Natural killer cell (primary cell): ENCODE measurements at regions not wholly inside any gene's neighbourhood (a gene's known extent, or its start where the extent isn't known, plus 50 kb on each side); places are given as distances from the start of the nearest gene placed in this dataset.
"Not testable (repeated sequence)": the region's sequence is repeated elsewhere in the genome, so short reads cannot be mapped to it uniquely, and the experiment has no call there.

Experiments used
- ATAC-seq, 3 donors: fragments of 150-1000 bp in 2 of 3; fragments of 200-7000 bp in 1 of 3; cut with Tn5 transposase; 1 replicate in 1 of 3; 2 replicates in 2 of 3; pipeline ENCODE4 v1.10.0; 2021; ENCODE audit warnings: mild to moderate bottlenecking in 2 of 3, moderate library complexity in 2 of 3
- DNase-seq, 2 donors: peaks; one replicate each; pipeline versions ENCODE4 v3.0.0 to v3.0.0-alpha.2; 2013 to 2021; ENCODE audit warnings: mixed read lengths in 1 of 2
- H3K27ac ChIP-seq: one replicate; pipeline ENCODE4 v1.5.1; 2013; ENCODE audit warnings: mild to moderate bottlenecking, low read length
- H3K27me3 ChIP-seq: one replicate; pipeline ENCODE4 v1.6.1; 2013; ENCODE audit warnings: low read length; ENCODE audit not compliant: control insufficient read depth, insufficient read depth
- H3K36me3 ChIP-seq: one replicate; pipeline ENCODE4 v1.6.1; 2013; ENCODE audit warnings: low read length; ENCODE audit not compliant: control insufficient read depth, insufficient read depth
- H3K4me1 ChIP-seq: one replicate; pipeline ENCODE4 v1.6.1; 2013; ENCODE audit warnings: low read length; ENCODE audit not compliant: control insufficient read depth, insufficient read depth
- H3K4me3 ChIP-seq: one replicate; pipeline ENCODE4 v1.5.1; 2013; ENCODE audit warnings: low read length
- H3K9me3 ChIP-seq: one replicate; pipeline ENCODE4 v1.6.1; 2013; ENCODE audit warnings: low read length; ENCODE audit not compliant: control insufficient read depth, insufficient read depth
- H3K27ac Mint-ChIP-seq, 2 donors: one replicate each; pipeline ENCODE4 v1.8.0; 2022; ENCODE audit warnings: mild to moderate bottlenecking in 2 of 2, mixed read lengths in 2 of 2, moderate library complexity in 1 of 2
- H3K27me3 Mint-ChIP-seq, 2 donors: one replicate each; pipeline ENCODE4 v1.8.0; 2022; ENCODE audit warnings: low read depth in 2 of 2, mixed read lengths in 2 of 2
- H3K36me3 Mint-ChIP-seq: one replicate; pipeline ENCODE4 v1.8.0; 2022; ENCODE audit warnings: mixed read lengths
- H3K4me1 Mint-ChIP-seq, 2 donors: one replicate each; pipeline ENCODE4 v1.8.0; 2022; ENCODE audit warnings: mixed read lengths in 2 of 2
- H3K4me3 Mint-ChIP-seq: one replicate; pipeline ENCODE4 v1.8.0; 2022; ENCODE audit warnings: mild to moderate bottlenecking, moderate library complexity, mixed read lengths
- H3K9me3 Mint-ChIP-seq, 2 donors: one replicate each; pipeline ENCODE4 v1.8.0; 2022; ENCODE audit warnings: mixed read lengths in 2 of 2
- WGBS: methylation state at CpG from one replicate; pipeline ENCODE4 v1.1.7; 2013; ENCODE audit warnings: missing lambda C conversion rate; ENCODE audit not compliant: insufficient coverage; 5-methylcytosine and 5-hydroxymethylcytosine counted together
- intact Hi-C: fragments of 100-400 bp; cut with micrococcal nuclease; formaldehyde crosslinking; loops from one replicate; pipeline ENCODE4 v1.14.2; 2022
- TF ChIP-seq, protein P1 (sequence below): fragments of 200-600 bp; IDR thresholded peaks from one replicate; pipeline ENCODE4 v1.8.0; 2022; ENCODE audit warnings: antibody characterized with exemption

GRCh38 chr14:53399057-53399456, 245.9 kb upstream of the DDHD1 start:
- no peak for DNase-seq
- Mint-ChIP-seq H3K9me3 (peaks cover 10 to 17% of the 10 kb centered on the region in 2 donors), H3K36me3 (peaks cover 12% of the 10 kb centered on the region), H3K4me1 (no peaks in the 10 kb centered on the region), H3K27me3 (peaks cover 0 to 2% of the 10 kb centered on the region in 2 donors), H3K27ac (no peak overlapping the region), H3K4me3 (no peak overlapping the region)
- WGBS, result 94% methylated on average over 6 of the region's 7 CpGs
- ATAC-seq, result no peak
- H3K27ac ChIP-seq, result no peak overlapping the region
- peaks cover 17% of the 10 kb centered on the region for H3K9me3 ChIP-seq
- no peaks in the 10 kb centered on the region for H3K27me3 ChIP-seq
- no peak overlapping the region for H3K4me3 ChIP-seq
- H3K36me3 ChIP-seq, result no peaks in the 10 kb centered on the region
- intact Hi-C loops, result no loop called here
- no peaks in the 10 kb centered on the region for H3K4me1 ChIP-seq
- TF ChIP-seq, protein P1, sequence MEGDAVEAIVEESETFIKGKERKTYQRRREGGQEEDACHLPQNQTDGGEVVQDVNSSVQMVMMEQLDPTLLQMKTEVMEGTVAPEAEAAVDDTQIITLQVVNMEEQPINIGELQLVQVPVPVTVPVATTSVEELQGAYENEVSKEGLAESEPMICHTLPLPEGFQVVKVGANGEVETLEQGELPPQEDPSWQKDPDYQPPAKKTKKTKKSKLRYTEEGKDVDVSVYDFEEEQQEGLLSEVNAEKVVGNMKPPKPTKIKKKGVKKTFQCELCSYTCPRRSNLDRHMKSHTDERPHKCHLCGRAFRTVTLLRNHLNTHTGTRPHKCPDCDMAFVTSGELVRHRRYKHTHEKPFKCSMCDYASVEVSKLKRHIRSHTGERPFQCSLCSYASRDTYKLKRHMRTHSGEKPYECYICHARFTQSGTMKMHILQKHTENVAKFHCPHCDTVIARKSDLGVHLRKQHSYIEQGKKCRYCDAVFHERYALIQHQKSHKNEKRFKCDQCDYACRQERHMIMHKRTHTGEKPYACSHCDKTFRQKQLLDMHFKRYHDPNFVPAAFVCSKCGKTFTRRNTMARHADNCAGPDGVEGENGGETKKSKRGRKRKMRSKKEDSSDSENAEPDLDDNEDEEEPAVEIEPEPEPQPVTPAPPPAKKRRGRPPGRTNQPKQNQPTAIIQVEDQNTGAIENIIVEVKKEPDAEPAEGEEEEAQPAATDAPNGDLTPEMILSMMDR, result no peak

DNA sequence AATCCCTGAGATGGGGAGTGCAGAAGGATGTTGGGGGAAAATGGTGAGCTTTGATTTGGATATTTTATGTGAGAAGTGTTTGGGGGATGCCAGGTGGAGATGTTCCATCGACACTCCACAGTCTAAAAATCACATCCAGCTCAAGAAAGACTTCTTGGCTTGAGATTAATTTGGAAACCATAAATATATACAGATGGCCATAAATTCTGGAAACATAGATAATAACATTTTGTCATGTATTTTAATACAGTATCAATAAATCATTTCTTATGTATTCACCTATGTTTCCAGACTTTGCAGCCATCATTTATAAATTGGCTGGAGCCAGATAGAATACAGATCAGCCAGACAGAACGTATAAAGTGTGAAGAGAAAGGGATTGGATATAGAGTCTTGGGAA, 245.5 kb upstream of the DDHD1 start:
- peaks cover 14% of the 10 kb centered on the region for H3K36me3 Mint-ChIP-seq
- intact Hi-C loops, result no loop called here

DNA sequence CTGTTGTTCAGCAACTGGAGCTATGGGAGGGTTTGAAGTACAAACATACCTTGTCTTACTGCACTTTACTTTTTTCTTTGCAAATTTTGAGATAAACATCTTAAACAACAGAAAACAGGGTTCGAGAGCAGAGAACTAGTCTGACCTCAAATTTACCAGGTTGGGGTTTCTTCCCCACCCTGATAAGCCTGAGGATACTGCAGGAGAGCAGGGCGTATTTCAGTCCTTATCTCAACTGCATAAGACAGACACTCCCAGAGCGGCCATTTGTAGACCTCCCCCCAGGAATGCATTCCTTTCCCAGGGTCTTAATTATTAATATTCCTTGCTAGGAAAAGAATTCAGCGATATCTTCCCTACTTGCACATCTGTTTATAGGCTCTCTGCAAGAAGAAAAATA, 242.1 kb upstream of the DDHD1 start:
- H3K4me1 ChIP-seq, H3K36me3 ChIP-seq, H3K27ac ChIP-seq, DNase-seq, H3K27me3 ChIP-seq, H3K4me1 Mint-ChIP-seq, H3K4me3 ChIP-seq, ATAC-seq, intact Hi-C loops, H3K27me3 Mint-ChIP-seq, H3K4me3 Mint-ChIP-seq, H3K27ac Mint-ChIP-seq: not testable (repeated sequence)
- peaks cover 18% of the 10 kb centered on the region for H3K9me3 ChIP-seq
- 90% methylated on average over 3 of the region's 4 CpGs for WGBS
- Mint-ChIP-seq H3K36me3 (peaks cover 14% of the 10 kb centered on the region), H3K9me3 (peaks cover 10 to 17% of the 10 kb centered on the region in 2 donors)

More for the DNA sequence above, 245.5 kb upstream of the DDHD1 start:
- TF ChIP-seq, protein P1, result no peak
- Mint-ChIP-seq H3K27ac (no peak overlapping the region), H3K27me3 (peaks cover 0 to 2% of the 10 kb centered on the region in 2 donors), H3K4me3 (no peak overlapping the region), H3K9me3 (peaks cover 10 to 17% of the 10 kb centered on the region in 2 donors), H3K4me1 (no peaks in the 10 kb centered on the region)
- DNase-seq (no peak), ATAC-seq (no peak)
- Histone ChIP-seq H3K27me3 (no peaks in the 10 kb centered on the region), H3K4me1 (no peaks in the 10 kb centered on the region), H3K27ac (no peak overlapping the region), H3K36me3 (no peaks in the 10 kb centered on the region), H3K9me3 (peaks cover 18% of the 10 kb centered on the region), H3K4me3 (no peak overlapping the region)
- WGBS, result 72% methylated on average over 1 of the region's 2 CpGs

GRCh38 chr14:53391631-53392285, 238.6 kb upstream of the DDHD1 start:
- H3K9me3 Mint-ChIP-seq, result peaks cover 5 to 11% of the 10 kb centered on the region in 2 donors
- Histone ChIP-seq H3K4me3 (no peak overlapping the region), H3K9me3 (peaks cover 18% of the 10 kb centered on the region), H3K36me3 (no peaks in the 10 kb centered on the region), H3K27ac (no peak overlapping the region), H3K27me3 (no peaks in the 10 kb centered on the region), H3K4me1 (no peaks in the 10 kb centered on the region)
- peaks cover 14% of the 10 kb centered on the region for H3K36me3 Mint-ChIP-seq
- no peaks in the 10 kb centered on the region for H3K4me1 Mint-ChIP-seq
- no peak overlapping the region for H3K27ac Mint-ChIP-seq
- TF ChIP-seq, protein P1, result no peak
- no peaks in the 10 kb centered on the region for H3K27me3 Mint-ChIP-seq
- DNase-seq (no peak), ATAC-seq (no peak)
- intact Hi-C loops, result no loop called here
- 98% methylated on average over 4 of the region's 4 CpGs for WGBS
- H3K4me3 Mint-ChIP-seq, result no peak overlapping the region
